ENCODE measurements at regions not wholly inside any gene's neighbourhood (a gene's known extent, or its start where the extent isn't known, plus 50 kb on each side); places are given as distances from the start of the nearest gene placed in this dataset.

- no peak for TF ChIP-seq CTCF (conservative IDR thresholded peaks at IDR 0.05 in 1 of 2, IDR thresholded peaks at IDR 0.05 in 1 of 2; ENCODE audit: low read depth in 1 of 2, low read length in 2 of 2)
- TF ChIP-seq EZH2 (IDR thresholded peaks at IDR 0.05; ENCODE audit: low read length, missing control alignments) = no peak
These were observed 78.1 kb upstream of the SLC25A13 start for GRCh38 chr7:96400001-96400400.

All from fibroblast of lung (primary cell).